Calu3 (cell line): ENCODE measurements at regions not wholly inside any gene's neighbourhood (a gene's known extent, or its start where the extent isn't known, plus 50 kb on each side); places are given as distances from the start of the nearest gene placed in this dataset.

Experiments used
- BruUV-seq: library from RNA; stranded (reverse); fragments of 400-500 nt; replicated peaks from 2 replicates; lab custom pipeline; 2021; lab: Mats Ljungman, UMichigan
- CTCF ChIA-PET: fragments of 300-600 bp; sonication (Branson Sonifier 250); formaldehyde crosslinking; loops from one replicate; lab custom pipeline; 2022; ENCODE audit warnings: antibody characterized with exemption; lab: Charles Lee
- DNase-seq: peaks from one replicate; pipeline ENCODE4 v3.0.0; 2022
- H3K27ac Mint-ChIP-seq: one replicate; pipeline ENCODE4 v1.8.0; 2022; ENCODE audit warnings: mixed read lengths; ENCODE audit not compliant: unreplicated experiment
- H3K27me3 Mint-ChIP-seq: one replicate; pipeline ENCODE4 v1.8.0; 2022; ENCODE audit warnings: mixed read lengths; ENCODE audit not compliant: unreplicated experiment
- H3K36me3 Mint-ChIP-seq: one replicate; pipeline ENCODE4 v1.8.0; 2022; ENCODE audit warnings: mild to moderate bottlenecking, moderate library complexity, mixed read lengths; ENCODE audit not compliant: insufficient read depth, unreplicated experiment
- H3K4me1 Mint-ChIP-seq: one replicate; pipeline ENCODE4 v1.8.0; 2022; ENCODE audit warnings: mild to moderate bottlenecking, low read depth, mixed read lengths; ENCODE audit not compliant: unreplicated experiment
- H3K4me3 Mint-ChIP-seq: one replicate; pipeline ENCODE4 v1.8.0; 2022; ENCODE audit warnings: mild to moderate bottlenecking, low read depth, moderate library complexity, mixed read lengths; ENCODE audit not compliant: unreplicated experiment
- H3K9me3 Mint-ChIP-seq: one replicate; pipeline ENCODE4 v1.8.0; 2022; ENCODE audit warnings: low read depth, mixed read lengths; ENCODE audit not compliant: unreplicated experiment
- intact Hi-C: fragments of 100-400 bp; cut with micrococcal nuclease; formaldehyde crosslinking; loops from one replicate; pipeline ENCODE4 v1.10.0; 2022; ENCODE audit not compliant: unreplicated experiment
- TF ChIP-seq, protein P1 (sequence below): fragments of 200-600 bp; IDR thresholded peaks from one replicate; pipeline ENCODE4 v1.8.0; 2022; ENCODE audit warnings: antibody characterized with exemption; ENCODE audit not compliant: unreplicated experiment

DNA sequence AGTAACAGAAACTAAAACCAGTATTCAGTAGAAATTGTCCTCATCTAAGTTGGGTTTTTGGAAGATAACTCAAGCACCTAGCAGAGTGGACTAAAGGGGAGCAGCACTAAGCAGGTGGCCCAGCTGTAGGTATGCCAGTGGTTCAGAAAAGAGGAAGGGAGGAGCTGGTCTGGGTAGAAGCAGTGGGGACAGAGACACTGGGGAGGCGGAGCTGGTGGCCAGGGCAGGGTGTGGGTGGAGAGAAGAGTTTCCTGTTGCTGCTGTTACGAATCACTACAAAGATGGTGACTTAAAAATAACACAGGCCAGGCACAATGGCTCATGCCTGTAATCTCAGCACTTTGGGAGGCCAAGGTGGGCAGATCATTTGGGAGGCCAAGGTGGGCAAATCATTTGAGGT is 136.2 kb downstream of the WDR11 start:
- TF ChIP-seq, protein P1, sequence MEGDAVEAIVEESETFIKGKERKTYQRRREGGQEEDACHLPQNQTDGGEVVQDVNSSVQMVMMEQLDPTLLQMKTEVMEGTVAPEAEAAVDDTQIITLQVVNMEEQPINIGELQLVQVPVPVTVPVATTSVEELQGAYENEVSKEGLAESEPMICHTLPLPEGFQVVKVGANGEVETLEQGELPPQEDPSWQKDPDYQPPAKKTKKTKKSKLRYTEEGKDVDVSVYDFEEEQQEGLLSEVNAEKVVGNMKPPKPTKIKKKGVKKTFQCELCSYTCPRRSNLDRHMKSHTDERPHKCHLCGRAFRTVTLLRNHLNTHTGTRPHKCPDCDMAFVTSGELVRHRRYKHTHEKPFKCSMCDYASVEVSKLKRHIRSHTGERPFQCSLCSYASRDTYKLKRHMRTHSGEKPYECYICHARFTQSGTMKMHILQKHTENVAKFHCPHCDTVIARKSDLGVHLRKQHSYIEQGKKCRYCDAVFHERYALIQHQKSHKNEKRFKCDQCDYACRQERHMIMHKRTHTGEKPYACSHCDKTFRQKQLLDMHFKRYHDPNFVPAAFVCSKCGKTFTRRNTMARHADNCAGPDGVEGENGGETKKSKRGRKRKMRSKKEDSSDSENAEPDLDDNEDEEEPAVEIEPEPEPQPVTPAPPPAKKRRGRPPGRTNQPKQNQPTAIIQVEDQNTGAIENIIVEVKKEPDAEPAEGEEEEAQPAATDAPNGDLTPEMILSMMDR = no peak
- CTCF ChIA-PET = no interaction called here
- Mint-ChIP-seq H3K27ac (peak overlapping the region; percentile 19), H3K27me3 (no peaks in the 10 kb centered on the region), H3K9me3 (peaks cover 6% of the 10 kb centered on the region), H3K4me1 (peaks cover 30% of the 10 kb centered on the region), H3K36me3 (no peaks in the 10 kb centered on the region), H3K4me3 (no peak overlapping the region)
- DNase-seq = no peak
- intact Hi-C loops = no loop called here
- BruUV-seq = no TSS peak

DNA sequence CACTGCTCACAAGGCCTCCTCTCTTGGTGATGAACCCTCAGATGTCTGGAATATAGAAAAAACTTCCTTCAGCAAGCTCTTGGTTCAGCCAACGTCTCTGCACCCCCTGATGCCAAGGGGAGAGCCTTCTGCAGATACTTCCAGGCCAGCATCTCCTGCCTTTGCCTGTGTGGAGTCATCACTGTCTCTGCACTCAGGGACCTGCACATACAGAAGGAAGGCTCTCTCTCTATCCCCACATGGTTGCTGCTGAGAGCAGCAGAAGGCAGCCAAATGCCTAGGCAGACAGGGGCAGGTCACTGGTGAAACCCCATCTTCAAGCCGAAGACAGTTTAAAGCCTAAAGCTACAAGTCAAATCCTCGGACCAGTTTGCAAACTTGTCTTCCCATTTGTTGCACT is 137.6 kb downstream of the WDR11 start:
- BruUV-seq = no TSS peak
- H3K27ac Mint-ChIP-seq = no peak overlapping the region
- H3K9me3 Mint-ChIP-seq = peaks cover 6% of the 10 kb centered on the region
- H3K4me3 Mint-ChIP-seq = no peak overlapping the region
- TF ChIP-seq, protein P1 = no peak
- intact Hi-C loops = no loop called here
- peaks cover 16% of the 10 kb centered on the region for H3K4me1 Mint-ChIP-seq
- no peaks in the 10 kb centered on the region for H3K27me3 Mint-ChIP-seq
- CTCF ChIA-PET = no interaction called here
- no peaks in the 10 kb centered on the region for H3K36me3 Mint-ChIP-seq
- no peak for DNase-seq

DNA sequence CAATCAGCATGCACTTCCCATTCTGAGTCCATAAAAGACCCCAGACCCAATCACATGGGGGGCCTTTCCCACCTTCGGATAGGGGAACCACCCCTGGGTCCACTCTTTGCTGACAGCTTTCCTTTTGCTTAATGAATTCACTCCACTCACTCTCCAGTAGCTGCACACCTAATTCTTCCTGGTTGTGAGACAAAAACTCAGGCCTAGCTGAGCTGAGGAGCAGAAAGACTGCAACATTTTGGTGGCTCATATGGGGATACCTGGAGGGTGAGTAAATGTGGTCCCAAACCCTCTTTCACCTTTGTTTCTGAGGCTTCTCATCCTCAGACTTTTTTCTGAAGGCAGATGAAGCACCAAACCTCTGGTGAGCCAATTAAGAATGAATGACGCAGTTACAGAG is 138.1 kb downstream of the WDR11 start:
- H3K27me3 Mint-ChIP-seq = no peaks in the 10 kb centered on the region
- BruUV-seq = no TSS peak
- TF ChIP-seq, protein P1 = no peak
- no peak overlapping the region for H3K27ac Mint-ChIP-seq
- intact Hi-C loops = no loop called here
- peaks cover 6% of the 10 kb centered on the region for H3K9me3 Mint-ChIP-seq
- no peaks in the 10 kb centered on the region for H3K36me3 Mint-ChIP-seq
- no peak for DNase-seq
- H3K4me1 Mint-ChIP-seq = peaks cover 11% of the 10 kb centered on the region
- CTCF ChIA-PET = no interaction called here
- H3K4me3 Mint-ChIP-seq = no peak overlapping the region

DNA sequence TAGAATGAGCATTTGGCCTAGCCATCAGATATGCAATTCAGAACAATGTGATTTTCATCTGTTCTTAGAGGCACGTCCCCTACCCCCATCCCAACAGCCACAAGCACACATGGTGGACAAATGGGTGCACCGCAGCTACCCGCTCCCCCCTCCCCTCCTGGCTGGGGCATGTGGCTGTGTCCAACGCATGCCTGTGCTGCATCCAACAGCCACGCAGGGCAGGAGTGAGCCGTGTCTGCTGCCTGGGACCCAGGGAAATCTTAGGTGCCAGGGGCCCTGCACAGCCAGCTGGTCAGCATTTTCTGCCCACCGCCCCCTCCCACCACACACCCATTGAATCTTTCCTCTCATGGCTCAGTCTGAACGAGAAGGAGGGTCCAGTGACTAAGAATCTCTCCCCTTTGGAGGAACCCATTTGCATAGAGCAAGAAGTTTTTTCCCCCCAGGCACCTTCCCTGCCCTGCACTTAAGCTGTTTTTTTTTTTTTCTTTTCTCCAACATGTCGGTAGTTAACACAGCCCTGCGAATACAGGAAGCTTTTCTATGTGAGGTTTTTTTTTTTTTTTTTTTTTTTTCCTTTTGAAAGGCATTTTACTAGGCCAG is 138.9 kb downstream of the WDR11 start:
- no peak for DNase-seq
- Mint-ChIP-seq H3K4me3 (no peak overlapping the region), H3K4me1 (peaks cover 11% of the 10 kb centered on the region), H3K36me3 (no peaks in the 10 kb centered on the region), H3K27me3 (no peaks in the 10 kb centered on the region), H3K27ac (no peak overlapping the region), H3K9me3 (peaks cover 6% of the 10 kb centered on the region)
- TF ChIP-seq, protein P1 = no peak
- no TSS peak for BruUV-seq
- CTCF ChIA-PET = no interaction called here
- intact Hi-C loops = no loop called here
